GM12878 (cell line): ENCODE measurements at regions not wholly inside any gene's neighbourhood (a gene's known extent, or its start where the extent isn't known, plus 50 kb on each side); places are given as distances from the start of the nearest gene placed in this dataset.

ENCODE experiments used
- ATAC-seq: fragments of 200-7000 bp; cut with Tn5 transposase; 3 replicates; pipeline ENCODE4 v1.9.1; 2020; ENCODE audit warnings: mild to moderate bottlenecking, moderate library complexity
- BruUV-seq: library from RNA; stranded (reverse); fragments of 400-500 nt; replicated peaks from 2 replicates; lab custom pipeline; 2021; lab: Mats Ljungman, UMichigan
- CTCF ChIA-PET: fragments of 300-600 bp; sonication (Branson Sonifier 250); formaldehyde crosslinking; extraction: SDS; loops from one replicate; lab custom pipeline; 2021; ENCODE audit warnings: inconsistent platforms; lab: Yijun Ruan, JAX
- POLR2A ChIA-PET: fragments of 350-600 bp; formaldehyde crosslinking; extraction: SDS; loops from one replicate; lab custom pipeline; 2021; ENCODE audit warnings: inconsistent platforms; lab: Charles Lee
- RAD21 ChIA-PET: fragments of 300-600 bp; sonication (Branson Sonifier 250); formaldehyde crosslinking; loops from one replicate; lab custom pipeline; 2023; ENCODE audit warnings: antibody characterized with exemption; ENCODE audit not compliant: unreplicated experiment; lab: Charles Lee
- SMC1A ChIA-PET: fragments of 300-600 bp; sonication (Branson Sonifier 250); formaldehyde crosslinking; loops from one replicate; lab custom pipeline; 2023; ENCODE audit not compliant: unreplicated experiment, uncharacterized antibody; lab: Charles Lee
- DNase-seq: peaks from one replicate; pipeline ENCODE4 v3.0.0-alpha.2; 2011; ENCODE audit warnings: low read depth, low spot score
- FAIRE-seq: peaks from 3 replicates; lab custom pipeline; 2011; peaks lifted over from hg19 to GRCh38; lab: Jason Lieb, UNC
- H2AFZ ChIP-seq: 2 replicates; pipeline ENCODE4 v1.6.0; 2011; ENCODE audit warnings: low read depth, low read length, control low read depth; ENCODE audit not compliant: control insufficient read depth
- H3K27ac ChIP-seq: 2 replicates; pipeline ENCODE4 v1.5.1; 2011; ENCODE audit warnings: control low read depth; ENCODE audit not compliant: control insufficient read depth, insufficient read depth
- H3K27me3 ChIP-seq, 2 experiments: replicated peaks in 1 of 2; 2 replicates each; pipeline versions ENCODE4 v1.6.0 to v1.6.1; 2011; ENCODE audit warnings: low read length in 1 of 2; ENCODE audit not compliant: control insufficient read depth in 2 of 2, insufficient read depth in 2 of 2
- H3K36me3 ChIP-seq, 2 experiments: 2 replicates each; pipeline ENCODE4 v1.5.1; 2011; ENCODE audit warnings: low read length in 1 of 2; ENCODE audit not compliant: control insufficient read depth in 2 of 2, insufficient read depth in 2 of 2
- H3K4me1 ChIP-seq: 2 replicates; pipeline ENCODE4 v1.6.1; 2011; ENCODE audit warnings: mild to moderate bottlenecking, low read length, moderate library complexity, mixed read lengths; ENCODE audit not compliant: control insufficient read depth, insufficient read depth
- H3K4me2 ChIP-seq: 2 replicates; pipeline ENCODE4 v1.6.0; 2011; ENCODE audit warnings: control low read depth; ENCODE audit not compliant: control insufficient read depth, insufficient read depth
- H3K4me3 ChIP-seq: fragments of 200-600 bp; sonication (generic); 2 replicates; pipeline ENCODE4 v1.5.1; 2016
- H3K79me2 ChIP-seq: 2 replicates; pipeline ENCODE4 v1.6.0; 2011; ENCODE audit warnings: low read length; ENCODE audit not compliant: control insufficient read depth, insufficient read depth
- H3K9ac ChIP-seq: 2 replicates; pipeline ENCODE4 v1.8.0; 2011; ENCODE audit warnings: low read length, control low read depth, mixed read lengths; ENCODE audit not compliant: control insufficient read depth, insufficient read depth
- H3K9me3 ChIP-seq: replicated peaks from 3 replicates; pipeline ENCODE4 v1.5.1; 2011; ENCODE audit warnings: mild to moderate bottlenecking, low read length; ENCODE audit not compliant: control insufficient read depth, insufficient read depth
- H4K20me1 ChIP-seq: 2 replicates; pipeline ENCODE4 v1.6.0; 2011; ENCODE audit not compliant: control insufficient read depth, insufficient read depth
- EED ChIP-seq: sonication (generic); IDR thresholded peaks from 2 replicates; pipeline ENCODE4 v1.6.1; 2016; ENCODE audit warnings: antibody characterized with exemption, low read depth
- HDGF ChIP-seq: fragments of 450-650 bp; IDR thresholded peaks from 2 replicates; pipeline ENCODE4 v1.6.1; 2016; ENCODE audit warnings: antibody characterized with exemption
- IKZF1 ChIP-seq: fragments of 450-650 bp; conservative IDR thresholded peaks from 2 replicates; pipeline ENCODE4 v1.6.1; 2017; ENCODE audit warnings: antibody characterized with exemption, mild to moderate bottlenecking
- TAF1 ChIP-seq: IDR thresholded peaks from 2 replicates; pipeline ENCODE4 v1.6.1; 2011; ENCODE audit warnings: mild to moderate bottlenecking, low read depth, low read length, borderline replicate concordance
- ZNF622 ChIP-seq: fragments of 450-650 bp; IDR thresholded peaks from 2 replicates; pipeline ENCODE4 v1.6.1; 2017; ENCODE audit warnings: mild to moderate bottlenecking, inconsistent platforms
- WGBS: methylation state at CpG from one replicate; pipeline ENCODE4 v1.1.6; 2016; ENCODE audit warnings: low lambda C conversion rate; ENCODE audit not compliant: insufficient replicate concordance, insufficient coverage; ENCODE audit errors: missing lambda C conversion rate; 5-methylcytosine and 5-hydroxymethylcytosine counted together
- in situ Hi-C: fragments of 300-500 bp; cut with MboI; formaldehyde crosslinking; loops from 9 replicates; pipeline ENCODE4 v1.14.3; 2018; ENCODE audit warnings: mixed read lengths
- intact Hi-C: fragments of 100-400 bp; cut with micrococcal nuclease; formaldehyde crosslinking; loops from one replicate; pipeline ENCODE4 v1.14.2; 2022; ENCODE audit not compliant: unreplicated experiment
- TF ChIP-seq, protein P1 (sequence below): fragments of 450-650 bp; IDR thresholded peaks from 2 replicates; pipeline ENCODE4 v1.6.1; 2017; ENCODE audit warnings: mild to moderate bottlenecking, moderate library complexity

DNA sequence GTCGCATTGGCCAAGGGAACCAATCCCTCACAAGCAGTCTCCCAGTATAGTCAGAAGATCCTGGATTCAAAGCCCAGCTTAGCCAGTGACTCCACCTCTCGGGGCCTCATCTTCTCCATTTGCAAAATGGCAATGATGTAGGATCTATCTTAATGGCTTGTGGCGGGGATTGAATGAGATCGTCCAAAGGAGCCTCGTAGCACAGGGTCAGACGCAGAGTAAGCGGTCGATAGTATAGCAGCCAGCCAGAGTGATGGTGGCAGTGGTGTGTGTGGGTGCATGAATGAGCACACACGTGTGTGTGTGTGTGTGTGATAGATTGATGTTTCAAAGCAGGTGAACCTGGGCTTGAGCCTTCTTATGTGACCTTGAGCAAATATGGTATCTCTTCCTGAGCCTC is 79.8 kb upstream of the WNT4 start:
- SMC1A ChIA-PET: no interaction called here
- Histone ChIP-seq H4K20me1 (no peaks in the 10 kb centered on the region), H3K4me3 (no peak overlapping the region), H3K9me3 (no peaks in the 10 kb centered on the region), H3K36me3 (no peaks in the 10 kb centered on the region), H2AFZ (no peak overlapping the region), H3K9ac (no peak overlapping the region), H3K27me3 (peaks cover 0 to 2% of the 10 kb centered on the region in 2 experiments; a peak in 2 of 4 replicates), H3K4me2 (no peak overlapping the region), H3K27ac (no peak overlapping the region), H3K4me1 (no peaks in the 10 kb centered on the region), H3K79me2 (no peaks in the 10 kb centered on the region)
- DNase-seq: no peak
- WGBS: 54% methylated on average over 9 of the region's 9 CpGs
- CTCF ChIA-PET: no interaction called here
- POLR2A ChIA-PET: no interaction called here
- TF ChIP-seq, protein P1, sequence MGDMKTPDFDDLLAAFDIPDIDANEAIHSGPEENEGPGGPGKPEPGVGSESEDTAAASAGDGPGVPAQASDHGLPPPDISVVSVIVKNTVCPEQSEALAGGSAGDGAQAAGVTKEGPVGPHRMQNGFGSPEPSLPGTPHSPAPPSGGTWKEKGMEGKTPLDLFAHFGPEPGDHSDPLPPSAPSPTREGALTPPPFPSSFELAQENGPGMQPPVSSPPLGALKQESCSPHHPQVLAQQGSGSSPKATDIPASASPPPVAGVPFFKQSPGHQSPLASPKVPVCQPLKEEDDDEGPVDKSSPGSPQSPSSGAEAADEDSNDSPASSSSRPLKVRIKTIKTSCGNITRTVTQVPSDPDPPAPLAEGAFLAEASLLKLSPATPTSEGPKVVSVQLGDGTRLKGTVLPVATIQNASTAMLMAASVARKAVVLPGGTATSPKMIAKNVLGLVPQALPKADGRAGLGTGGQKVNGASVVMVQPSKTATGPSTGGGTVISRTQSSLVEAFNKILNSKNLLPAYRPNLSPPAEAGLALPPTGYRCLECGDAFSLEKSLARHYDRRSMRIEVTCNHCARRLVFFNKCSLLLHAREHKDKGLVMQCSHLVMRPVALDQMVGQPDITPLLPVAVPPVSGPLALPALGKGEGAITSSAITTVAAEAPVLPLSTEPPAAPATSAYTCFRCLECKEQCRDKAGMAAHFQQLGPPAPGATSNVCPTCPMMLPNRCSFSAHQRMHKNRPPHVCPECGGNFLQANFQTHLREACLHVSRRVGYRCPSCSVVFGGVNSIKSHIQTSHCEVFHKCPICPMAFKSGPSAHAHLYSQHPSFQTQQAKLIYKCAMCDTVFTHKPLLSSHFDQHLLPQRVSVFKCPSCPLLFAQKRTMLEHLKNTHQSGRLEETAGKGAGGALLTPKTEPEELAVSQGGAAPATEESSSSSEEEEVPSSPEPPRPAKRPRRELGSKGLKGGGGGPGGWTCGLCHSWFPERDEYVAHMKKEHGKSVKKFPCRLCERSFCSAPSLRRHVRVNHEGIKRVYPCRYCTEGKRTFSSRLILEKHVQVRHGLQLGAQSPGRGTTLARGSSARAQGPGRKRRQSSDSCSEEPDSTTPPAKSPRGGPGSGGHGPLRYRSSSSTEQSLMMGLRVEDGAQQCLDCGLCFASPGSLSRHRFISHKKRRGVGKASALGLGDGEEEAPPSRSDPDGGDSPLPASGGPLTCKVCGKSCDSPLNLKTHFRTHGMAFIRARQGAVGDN: no peak
- TF ChIP-seq IKZF1: no peak
- TF ChIP-seq HDGF: no peak
- TF ChIP-seq TAF1: no peak
- no peak for TF ChIP-seq EED
- TF ChIP-seq ZNF622: no peak
- in situ Hi-C loops (no loop called here), intact Hi-C loops (no loop called here)
- no TSS peak for BruUV-seq
- RAD21 ChIA-PET: no interaction called here
- FAIRE-seq: no peak
- no peak for ATAC-seq
